GM12872 (cell line): ENCODE measurements at regions not wholly inside any gene's neighbourhood (a gene's known extent, or its start where the extent isn't known, plus 50 kb on each side); places are given as distances from the start of the nearest gene placed in this dataset.

Experiments used
- TF ChIP-seq, protein P1 (sequence below): IDR thresholded peaks from 3 replicates; pipeline ENCODE4 v1.5.1; 2011; ENCODE audit warnings: low read depth, mild to moderate bottlenecking, low read length, moderate library complexity; ENCODE audit not compliant: insufficient read depth

DNA sequence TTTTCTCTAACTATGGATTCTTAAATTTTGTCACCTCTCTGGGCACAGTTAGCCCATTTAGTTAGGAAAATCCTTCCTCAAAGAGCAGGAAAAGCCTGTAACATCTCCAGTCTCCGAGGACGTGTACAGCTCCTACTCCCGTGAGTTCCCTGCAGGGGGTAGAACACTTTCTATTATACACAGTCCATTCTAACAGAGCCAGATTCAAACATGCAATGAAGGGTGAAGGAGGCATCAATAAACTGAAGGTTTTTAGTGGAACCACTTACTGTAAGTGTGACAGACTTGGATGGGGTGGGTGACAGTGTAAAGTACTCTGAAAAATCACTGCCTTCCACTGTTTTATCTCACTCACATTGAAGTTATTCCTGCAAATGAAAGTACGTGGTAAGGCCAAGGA lies 204.7 kb upstream of the DACH1 start:
- TF ChIP-seq, protein P1, sequence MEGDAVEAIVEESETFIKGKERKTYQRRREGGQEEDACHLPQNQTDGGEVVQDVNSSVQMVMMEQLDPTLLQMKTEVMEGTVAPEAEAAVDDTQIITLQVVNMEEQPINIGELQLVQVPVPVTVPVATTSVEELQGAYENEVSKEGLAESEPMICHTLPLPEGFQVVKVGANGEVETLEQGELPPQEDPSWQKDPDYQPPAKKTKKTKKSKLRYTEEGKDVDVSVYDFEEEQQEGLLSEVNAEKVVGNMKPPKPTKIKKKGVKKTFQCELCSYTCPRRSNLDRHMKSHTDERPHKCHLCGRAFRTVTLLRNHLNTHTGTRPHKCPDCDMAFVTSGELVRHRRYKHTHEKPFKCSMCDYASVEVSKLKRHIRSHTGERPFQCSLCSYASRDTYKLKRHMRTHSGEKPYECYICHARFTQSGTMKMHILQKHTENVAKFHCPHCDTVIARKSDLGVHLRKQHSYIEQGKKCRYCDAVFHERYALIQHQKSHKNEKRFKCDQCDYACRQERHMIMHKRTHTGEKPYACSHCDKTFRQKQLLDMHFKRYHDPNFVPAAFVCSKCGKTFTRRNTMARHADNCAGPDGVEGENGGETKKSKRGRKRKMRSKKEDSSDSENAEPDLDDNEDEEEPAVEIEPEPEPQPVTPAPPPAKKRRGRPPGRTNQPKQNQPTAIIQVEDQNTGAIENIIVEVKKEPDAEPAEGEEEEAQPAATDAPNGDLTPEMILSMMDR: no peak

DNA sequence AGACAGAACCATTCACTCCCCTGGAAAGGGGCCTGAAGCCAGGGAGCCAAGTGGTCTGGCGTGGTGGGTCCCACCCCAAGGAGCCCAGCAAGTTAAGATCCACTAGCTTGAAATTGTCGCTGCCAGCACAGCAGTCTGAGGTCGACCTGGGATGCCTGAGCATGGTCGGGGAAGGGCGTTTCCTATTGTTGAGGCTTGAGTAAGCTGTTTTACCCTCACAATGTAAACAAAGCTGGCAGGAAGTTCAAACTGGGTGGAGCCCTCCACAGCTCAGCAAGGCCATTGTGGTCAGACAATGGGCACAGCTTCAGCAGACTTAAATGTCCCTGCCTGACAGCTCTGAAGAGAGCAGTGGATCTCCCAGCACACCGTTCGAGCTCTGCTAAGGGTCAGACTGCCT lies 195.6 kb upstream of the DACH1 start:
- TF ChIP-seq, protein P1: no peak

DNA sequence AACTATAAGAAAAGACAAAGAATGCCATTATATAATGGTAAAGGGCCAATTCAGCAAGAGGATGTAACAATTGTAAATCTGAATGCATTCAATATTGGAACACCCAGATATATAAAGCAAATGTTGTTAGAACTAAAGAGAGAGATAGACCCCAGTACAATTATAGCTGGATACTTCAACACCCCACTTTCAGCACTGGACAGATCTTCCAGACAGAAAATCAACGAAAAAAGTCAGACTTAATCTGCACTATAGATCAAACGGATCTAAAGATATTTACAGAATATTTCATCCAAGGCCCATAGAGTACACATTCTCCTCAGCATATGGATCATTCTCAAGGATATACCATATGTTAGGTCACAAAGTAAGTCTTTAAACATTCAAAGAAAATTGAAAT lies 194.6 kb upstream of the DACH1 start:
- TF ChIP-seq, protein P1: no peak

DNA sequence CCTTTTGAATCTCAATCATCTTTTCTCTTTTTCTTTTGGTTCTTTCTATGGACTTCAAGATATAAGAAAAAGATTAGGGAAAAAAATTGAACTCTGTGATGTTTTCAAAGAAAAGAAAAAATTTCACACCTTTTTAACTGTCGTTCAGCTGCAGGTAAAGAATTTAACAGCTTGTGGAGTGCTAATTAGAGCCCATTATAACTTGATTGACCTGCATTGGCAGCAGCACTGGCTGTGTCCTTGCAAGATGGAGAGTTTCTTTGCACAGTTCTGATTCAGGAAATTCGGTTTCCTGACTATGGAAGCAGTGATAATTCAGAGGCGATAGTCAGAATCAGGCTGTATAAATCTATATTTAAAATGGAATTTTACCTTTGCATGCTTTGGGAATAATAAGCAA lies 183.2 kb upstream of the DACH1 start:
- TF ChIP-seq, protein P1: no peak

DNA sequence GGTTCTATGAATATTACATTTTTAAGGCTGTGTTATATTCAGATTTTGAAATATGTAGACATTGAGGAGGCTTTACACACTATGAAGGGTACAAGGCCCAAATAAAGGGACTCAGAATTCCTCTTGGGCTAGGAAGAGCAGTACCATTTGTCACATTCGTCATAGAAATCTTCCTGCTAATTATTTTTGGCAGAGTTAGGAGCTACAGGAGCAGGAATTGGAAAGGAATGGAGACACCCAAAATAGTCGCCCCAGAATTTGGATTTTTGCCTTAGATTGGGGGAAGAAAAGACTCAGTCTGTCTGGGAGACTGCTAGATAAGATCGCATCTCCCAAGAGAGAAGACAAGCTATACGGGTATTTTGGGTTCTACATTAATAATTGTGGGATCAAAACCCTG lies 176.4 kb upstream of the DACH1 start:
- TF ChIP-seq, protein P1: no peak

DNA sequence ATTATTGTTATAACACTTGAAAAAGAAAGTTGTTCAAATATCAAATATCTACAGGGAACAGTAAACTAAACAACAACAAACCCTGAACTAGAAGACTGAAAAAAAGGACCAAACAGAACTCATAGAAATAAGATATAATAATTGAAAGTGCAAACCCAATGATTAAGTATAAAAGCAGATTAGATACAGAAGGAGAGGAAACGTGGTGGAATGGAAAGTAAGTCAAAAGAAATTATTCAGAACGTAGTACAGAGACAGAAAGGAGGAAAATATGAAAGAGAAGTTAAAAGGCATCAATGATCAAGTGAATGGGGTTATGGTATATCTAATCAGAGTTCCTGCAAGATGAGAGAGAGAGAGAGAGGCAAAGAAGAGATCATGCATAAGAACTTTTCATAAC lies 174.2 kb upstream of the DACH1 start:
- TF ChIP-seq, protein P1: no peak

DNA sequence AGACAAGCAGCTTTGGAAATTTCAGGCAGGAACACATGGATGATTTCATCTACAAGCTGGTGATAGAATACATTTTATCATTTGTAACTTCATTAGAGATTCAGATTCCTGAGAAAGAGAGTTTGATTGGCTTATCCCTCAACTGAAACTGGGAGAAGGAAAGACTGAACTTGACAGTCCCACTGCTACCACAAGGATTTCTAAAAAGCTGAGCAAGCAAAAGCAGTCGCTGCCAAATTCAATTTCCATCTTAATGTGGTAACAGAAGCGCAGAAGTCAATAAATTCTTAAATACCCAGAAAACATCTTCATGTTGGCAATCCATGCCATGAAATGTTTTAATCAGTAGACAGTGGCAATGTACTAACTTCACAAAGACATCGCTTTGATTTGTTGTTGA lies 172.1 kb upstream of the DACH1 start:
- TF ChIP-seq, protein P1: no peak

DNA sequence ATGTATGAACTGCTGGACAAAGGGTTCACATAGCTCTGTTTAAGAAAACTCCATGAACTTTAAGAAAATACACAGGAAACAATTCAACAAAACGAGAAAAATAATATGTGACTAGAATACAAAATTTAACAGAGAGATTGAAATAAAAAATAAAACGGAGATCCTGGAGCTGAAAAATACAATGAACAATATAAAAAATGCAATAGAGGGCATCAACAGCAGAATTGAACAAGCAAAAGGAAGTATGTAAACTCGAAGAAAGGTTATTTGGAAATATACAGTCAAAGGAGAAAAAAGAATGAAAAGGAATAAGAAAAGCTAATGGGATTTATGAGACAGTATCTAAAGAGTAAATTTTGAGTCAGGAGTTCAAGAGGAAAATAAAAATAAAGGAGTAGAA lies 163.0 kb upstream of the DACH1 start:
- TF ChIP-seq, protein P1: no peak
